Neural progenitor cell (in vitro differentiated cells): ENCODE measurements at regions not wholly inside any gene's neighbourhood (a gene's known extent, or its start where the extent isn't known, plus 50 kb on each side); places are given as distances from the start of the nearest gene placed in this dataset.

Experiments used
- DNase-seq: peaks from one replicate; pipeline ENCODE4 v3.0.0-alpha.2; 2016; ENCODE audit warnings: low spot score
- H2AFZ ChIP-seq: fragments of 200-600 bp; sonication (generic); replicated peaks from 2 replicates; pipeline ENCODE4 v1.6.1; 2016; ENCODE audit warnings: antibody characterized with exemption
- H3F3A ChIP-seq: fragments of 200-600 bp; sonication (generic); 2 replicates; pipeline ENCODE4 v1.6.1; 2016; ENCODE audit warnings: antibody characterized with exemption, low read depth
- H3K27ac ChIP-seq: fragments of 200-600 bp; sonication (generic); 2 replicates; pipeline ENCODE4 v1.5.1; 2016; ENCODE audit warnings: mild to moderate bottlenecking
- H3K27me3 ChIP-seq: fragments of 200-600 bp; sonication (generic); 2 replicates; pipeline ENCODE4 v1.6.1; 2016; ENCODE audit warnings: mild to moderate bottlenecking, moderate library complexity
- H3K36me3 ChIP-seq: fragments of 200-600 bp; sonication (generic); 2 replicates; pipeline ENCODE4 v1.5.1; 2016
- H3K4me1 ChIP-seq: fragments of 200-600 bp; sonication (generic); 2 replicates; pipeline ENCODE4 v1.6.1; 2016; ENCODE audit warnings: mixed run types
- H3K4me2 ChIP-seq: fragments of 200-600 bp; sonication (generic); 2 replicates; pipeline ENCODE4 v1.6.1; 2016
- H3K4me3 ChIP-seq: fragments of 200-600 bp; sonication (generic); 2 replicates; pipeline ENCODE4 v1.5.1; 2016
- H3K79me2 ChIP-seq: fragments of 200-600 bp; sonication (generic); 2 replicates; pipeline ENCODE4 v1.6.1; 2016; ENCODE audit warnings: low read depth
- H3K9ac ChIP-seq: fragments of 200-600 bp; sonication (generic); 2 replicates; pipeline ENCODE4 v1.6.1; 2016
- H3K9me3 ChIP-seq: fragments of 200-600 bp; sonication (generic); 2 replicates; pipeline ENCODE4 v1.5.1; 2016; ENCODE audit warnings: low read depth
- H4K20me1 ChIP-seq: fragments of 200-600 bp; sonication (generic); 2 replicates; pipeline ENCODE4 v1.6.1; 2016; ENCODE audit warnings: low read depth
- H3K27ac Mint-ChIP-seq: 3 replicates; pipeline ENCODE4 v1.8.0; 2021; ENCODE audit warnings: mixed read lengths
- H3K27me3 Mint-ChIP-seq: 2 replicates; pipeline ENCODE4 v1.8.0; 2022; ENCODE audit warnings: low read depth, mild to moderate bottlenecking, inconsistent platforms, moderate library complexity, mixed read lengths; ENCODE audit not compliant: insufficient read depth
- H3K36me3 Mint-ChIP-seq: 3 replicates; pipeline ENCODE4 v1.8.0; 2021; ENCODE audit warnings: mixed read lengths
- H3K4me1 Mint-ChIP-seq: 3 replicates; pipeline ENCODE4 v1.8.0; 2021; ENCODE audit warnings: mixed read lengths
- H3K4me3 Mint-ChIP-seq: 3 replicates; pipeline ENCODE4 v1.8.0; 2021; ENCODE audit warnings: mild to moderate bottlenecking, moderate library complexity, mixed read lengths
- H3K9me3 Mint-ChIP-seq: 3 replicates; pipeline ENCODE4 v1.8.0; 2020; ENCODE audit warnings: mixed read lengths
- EZH2 ChIP-seq: fragments of 200-600 bp; sonication (generic); IDR thresholded peaks from 2 replicates; pipeline ENCODE4 v1.6.1; 2017; ENCODE audit warnings: antibody characterized with exemption, mild to moderate bottlenecking, moderate library complexity
- EZH2phosphoT487 ChIP-seq: fragments of 200-600 bp; sonication (generic); IDR thresholded peaks from 2 replicates; pipeline ENCODE4 v1.6.1; 2017; ENCODE audit warnings: antibody characterized with exemption
- TF ChIP-seq, protein P1 (sequence below): fragments of 200-600 bp; sonication (generic); IDR thresholded peaks from 2 replicates; pipeline ENCODE4 v1.5.1; 2017; ENCODE audit warnings: antibody characterized with exemption, mild to moderate bottlenecking

DNA sequence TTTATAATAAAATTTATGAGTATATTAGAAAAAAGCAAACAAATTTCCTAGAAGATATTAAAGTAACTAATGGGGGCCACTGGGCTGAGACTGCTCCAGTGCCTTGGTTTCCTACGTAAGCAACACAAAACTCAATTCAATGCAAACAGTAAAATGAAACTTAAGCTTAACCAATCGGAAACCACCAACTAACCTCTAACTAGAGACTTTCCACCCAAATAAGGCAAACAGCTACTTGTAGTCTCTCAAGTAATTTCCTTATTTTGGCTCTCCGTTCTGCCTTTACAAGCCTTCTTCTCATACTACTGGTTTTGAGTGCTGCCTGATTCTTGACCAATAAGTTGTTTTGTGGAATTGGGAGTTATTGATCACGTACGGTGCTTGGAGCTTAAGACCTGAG, 167.3 kb upstream of the VEGFC start:
- DNase-seq, result no peak
- Histone ChIP-seq H3K9me3 (no peaks in the 10 kb centered on the region), H2AFZ (peak overlapping the region; percentile 18), H3K4me1 (peaks cover 13% of the 10 kb centered on the region), H3K9ac (no peak overlapping the region), H4K20me1 (no peaks in the 10 kb centered on the region), H3F3A (no peaks in the 10 kb centered on the region), H3K27me3 (no peaks in the 10 kb centered on the region), H3K79me2 (no peaks in the 10 kb centered on the region), H3K27ac (no peak overlapping the region), H3K4me2 (no peak overlapping the region), H3K4me3 (no peak overlapping the region), H3K36me3 (no peaks in the 10 kb centered on the region)
- Mint-ChIP-seq H3K27ac (no peak overlapping the region), H3K4me3 (no peak overlapping the region), H3K27me3 (no peaks in the 10 kb centered on the region), H3K9me3 (peaks cover 10% of the 10 kb centered on the region), H3K4me1 (no peaks in the 10 kb centered on the region), H3K36me3 (no peaks in the 10 kb centered on the region)
- TF ChIP-seq EZH2phosphoT487 (no peak), EZH2 (no peak)
- TF ChIP-seq, protein P1, sequence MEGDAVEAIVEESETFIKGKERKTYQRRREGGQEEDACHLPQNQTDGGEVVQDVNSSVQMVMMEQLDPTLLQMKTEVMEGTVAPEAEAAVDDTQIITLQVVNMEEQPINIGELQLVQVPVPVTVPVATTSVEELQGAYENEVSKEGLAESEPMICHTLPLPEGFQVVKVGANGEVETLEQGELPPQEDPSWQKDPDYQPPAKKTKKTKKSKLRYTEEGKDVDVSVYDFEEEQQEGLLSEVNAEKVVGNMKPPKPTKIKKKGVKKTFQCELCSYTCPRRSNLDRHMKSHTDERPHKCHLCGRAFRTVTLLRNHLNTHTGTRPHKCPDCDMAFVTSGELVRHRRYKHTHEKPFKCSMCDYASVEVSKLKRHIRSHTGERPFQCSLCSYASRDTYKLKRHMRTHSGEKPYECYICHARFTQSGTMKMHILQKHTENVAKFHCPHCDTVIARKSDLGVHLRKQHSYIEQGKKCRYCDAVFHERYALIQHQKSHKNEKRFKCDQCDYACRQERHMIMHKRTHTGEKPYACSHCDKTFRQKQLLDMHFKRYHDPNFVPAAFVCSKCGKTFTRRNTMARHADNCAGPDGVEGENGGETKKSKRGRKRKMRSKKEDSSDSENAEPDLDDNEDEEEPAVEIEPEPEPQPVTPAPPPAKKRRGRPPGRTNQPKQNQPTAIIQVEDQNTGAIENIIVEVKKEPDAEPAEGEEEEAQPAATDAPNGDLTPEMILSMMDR, result no peak

DNA sequence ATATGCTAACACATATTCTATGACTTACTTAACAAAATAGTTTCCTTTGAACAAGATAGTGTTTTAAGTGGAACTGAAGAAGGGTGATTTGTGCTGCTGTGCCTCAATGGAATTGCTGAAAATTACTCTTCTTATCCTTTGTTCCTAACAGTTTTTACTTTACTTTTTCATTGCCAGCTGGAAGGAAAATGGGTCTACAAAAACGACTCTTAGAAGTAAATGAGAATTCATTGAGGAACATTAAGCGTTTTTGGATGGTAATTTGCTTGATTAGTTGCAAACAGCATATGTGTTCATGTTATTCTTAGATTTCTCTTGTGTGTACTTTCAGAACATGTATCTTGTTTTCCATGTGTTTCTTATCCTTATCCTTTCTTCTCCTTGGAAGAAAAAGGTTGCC, 170.4 kb upstream of the VEGFC start:
- Mint-ChIP-seq H3K4me3 (no peak overlapping the region), H3K9me3 (no peaks in the 10 kb centered on the region), H3K27me3 (peaks cover 3% of the 10 kb centered on the region), H3K4me1 (peaks cover 8% of the 10 kb centered on the region), H3K36me3 (no peaks in the 10 kb centered on the region), H3K27ac (no peak overlapping the region)
- Histone ChIP-seq H3K9ac (no peak overlapping the region), H3K9me3 (no peaks in the 10 kb centered on the region), H3K4me2 (no peak overlapping the region), H3F3A (no peaks in the 10 kb centered on the region), H3K36me3 (no peaks in the 10 kb centered on the region), H2AFZ (peak overlapping the region; percentile 30), H3K4me1 (no peaks in the 10 kb centered on the region), H3K27ac (no peak overlapping the region), H4K20me1 (no peaks in the 10 kb centered on the region), H3K79me2 (no peaks in the 10 kb centered on the region), H3K4me3 (no peak overlapping the region), H3K27me3 (no peaks in the 10 kb centered on the region)
- TF ChIP-seq EZH2phosphoT487, result no peak
- DNase-seq, result no peak

DNA sequence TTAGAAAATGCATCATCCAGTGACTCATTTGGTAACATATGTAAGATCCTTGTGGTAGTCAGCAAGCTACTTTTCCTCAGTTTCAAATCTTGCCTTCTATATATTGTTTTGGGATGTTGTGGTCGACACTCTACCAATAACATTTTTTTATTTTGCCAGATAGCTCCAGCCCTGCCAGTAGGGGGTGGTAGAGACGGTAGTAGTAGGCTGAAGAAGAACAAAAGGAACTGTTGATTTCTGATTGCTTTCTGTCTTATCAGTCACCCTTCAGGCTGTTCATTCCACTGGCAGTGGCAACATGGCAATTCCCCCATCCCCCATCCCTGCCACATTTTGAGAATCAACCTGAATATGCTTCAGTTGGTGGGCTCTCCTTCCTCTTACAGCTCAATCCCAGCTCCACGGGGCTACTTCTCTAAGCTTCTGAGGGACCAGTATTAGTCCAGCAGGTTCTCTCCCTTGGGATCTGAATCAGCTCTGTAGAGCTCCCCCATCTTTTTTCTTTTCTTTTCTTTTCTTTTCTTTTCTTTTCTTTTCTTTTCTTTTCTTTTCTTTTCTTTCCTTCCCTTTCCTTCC, 171.5 kb upstream of the VEGFC start:
- Mint-ChIP-seq H3K4me1 (peaks cover 8% of the 10 kb centered on the region), H3K4me3 (no peak overlapping the region), H3K27me3 (peaks cover 3% of the 10 kb centered on the region), H3K27ac (no peak overlapping the region), H3K9me3 (no peaks in the 10 kb centered on the region), H3K36me3 (no peaks in the 10 kb centered on the region)
- H3K27me3 ChIP-seq, result no peaks in the 10 kb centered on the region
- H3K36me3 ChIP-seq, result no peaks in the 10 kb centered on the region
- no peak overlapping the region for H3K4me3 ChIP-seq
- no peaks in the 10 kb centered on the region for H4K20me1 ChIP-seq
- no peak overlapping the region for H2AFZ ChIP-seq
- H3F3A ChIP-seq, result no peaks in the 10 kb centered on the region
- TF ChIP-seq, protein P1, result peak; percentile 43
- no peak for TF ChIP-seq EZH2
- no peak overlapping the region for H3K27ac ChIP-seq
- no peak overlapping the region for H3K9ac ChIP-seq
- no peak overlapping the region for H3K4me2 ChIP-seq
- H3K9me3 ChIP-seq, result no peaks in the 10 kb centered on the region
- no peak for DNase-seq
- H3K4me1 ChIP-seq, result no peaks in the 10 kb centered on the region
- no peaks in the 10 kb centered on the region for H3K79me2 ChIP-seq

DNA sequence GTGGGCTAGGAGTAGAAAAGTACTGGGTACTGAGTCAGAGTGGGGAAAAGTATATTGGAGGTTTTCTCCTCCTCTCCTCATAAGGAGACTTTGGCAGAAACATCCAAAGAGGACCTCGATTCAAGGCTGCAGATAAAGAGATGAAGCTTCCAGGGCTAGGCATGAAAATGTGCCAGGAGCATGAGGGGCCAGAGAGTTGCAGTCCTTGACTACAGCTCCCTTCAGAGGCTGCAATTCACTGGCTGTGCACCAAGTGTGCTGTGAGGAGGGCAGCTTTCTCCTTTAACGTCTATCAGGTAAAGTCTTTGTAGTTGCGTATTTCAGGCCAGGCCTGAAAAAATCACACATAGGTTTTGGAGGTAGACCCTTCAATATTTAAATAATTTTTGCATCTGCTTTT, 174.9 kb upstream of the VEGFC start:
- Histone ChIP-seq H2AFZ (peak overlapping the region; percentile 88), H3F3A (no peaks in the 10 kb centered on the region), H3K27me3 (no peaks in the 10 kb centered on the region), H3K4me1 (no peaks in the 10 kb centered on the region), H4K20me1 (no peaks in the 10 kb centered on the region), H3K79me2 (no peaks in the 10 kb centered on the region), H3K4me3 (no peak overlapping the region), H3K4me2 (no peak overlapping the region), H3K9me3 (no peaks in the 10 kb centered on the region), H3K9ac (no peak overlapping the region), H3K27ac (no peak overlapping the region), H3K36me3 (no peaks in the 10 kb centered on the region)
- Mint-ChIP-seq H3K27ac (no peak overlapping the region), H3K4me1 (peaks cover 16% of the 10 kb centered on the region), H3K27me3 (peaks cover 3% of the 10 kb centered on the region), H3K36me3 (no peaks in the 10 kb centered on the region), H3K4me3 (no peak overlapping the region), H3K9me3 (no peaks in the 10 kb centered on the region)
- TF ChIP-seq, protein P1, result no peak
- TF ChIP-seq EZH2phosphoT487 (no peak), EZH2 (no peak)
- no peak for DNase-seq
